SK-N-SH treated with all-trans-retinoic acid at 6 μM for 48 hours (cell line): ENCODE measurements at regions not wholly inside any gene's neighbourhood (a gene's known extent, or its start where the extent isn't known, plus 50 kb on each side); places are given as distances from the start of the nearest gene placed in this dataset.
A peak's percentile ranks its signal among the peaks of the same experiment; 100 is the strongest.

ENCODE experiments used
- ATAC-seq: fragments of 200-7000 bp; cut with Tn5 transposase; 3 replicates; pipeline ENCODE4 v1.9.1; 2020; ENCODE audit warnings: mild to moderate bottlenecking, moderate library complexity
- ARNTL ChIP-seq: fragments of 450-650 bp; formaldehyde crosslinking; IDR thresholded peaks from 2 replicates; pipeline ENCODE4 v1.5.0; 2020; ENCODE audit warnings: low read depth, mild to moderate bottlenecking, moderate library complexity, borderline replicate concordance
- BACH2 ChIP-seq: fragments of 250-450 bp; sonication (Bioruptor Pico); IDR thresholded peaks from 2 replicates; pipeline ENCODE4 v1.9.0; 2021; ENCODE audit warnings: mild to moderate bottlenecking, borderline replicate concordance
- CREB5 ChIP-seq: fragments of 250-450 bp; sonication (Bioruptor Pico); IDR thresholded peaks from 2 replicates; pipeline ENCODE4 v1.5.1; 2020; ENCODE audit warnings: low read depth, mild to moderate bottlenecking, moderate library complexity
- CSDC2 ChIP-seq: fragments of 250-450 bp; sonication (Bioruptor Pico); IDR thresholded peaks from 2 replicates; pipeline ENCODE4 v1.5.0; 2020; ENCODE audit warnings: mild to moderate bottlenecking, moderate library complexity
- ESRRG ChIP-seq: fragments of 250-450 bp; sonication (Bioruptor Pico); IDR thresholded peaks from 2 replicates; pipeline ENCODE4 v1.6.1; 2021; ENCODE audit warnings: mild to moderate bottlenecking
- GLIS3 ChIP-seq: fragments of 250-450 bp; sonication (Bioruptor Pico); IDR thresholded peaks from 2 replicates; pipeline ENCODE4 v1.5.0; 2020; ENCODE audit warnings: mild to moderate bottlenecking, moderate library complexity
- ISL1 ChIP-seq: fragments of 250-450 bp; sonication (Bioruptor Pico); IDR thresholded peaks from 2 replicates; pipeline ENCODE4 v2.1.2; 2022; ENCODE audit warnings: mild to moderate bottlenecking, moderate library complexity
- OSR1 ChIP-seq: fragments of 250-450 bp; sonication (Bioruptor Pico); IDR thresholded peaks from 2 replicates; pipeline ENCODE4 v1.8.0; 2022; ENCODE audit warnings: moderate library complexity, mild to moderate bottlenecking, inconsistent platforms
- PPARA ChIP-seq: fragments of 250-450 bp; sonication (Bioruptor Pico); IDR thresholded peaks from 2 replicates; pipeline ENCODE4 v1.5.0; 2020; ENCODE audit warnings: mild to moderate bottlenecking, borderline replicate concordance
- RARB ChIP-seq: fragments of 250-450 bp; sonication (Bioruptor Pico); IDR thresholded peaks from 2 replicates; pipeline ENCODE4 v1.8.0; 2021; ENCODE audit warnings: mild to moderate bottlenecking, moderate library complexity
- SNAI2 ChIP-seq: fragments of 250-450 bp; sonication (Bioruptor Pico); IDR thresholded peaks from 2 replicates; pipeline ENCODE4 v1.5.0; 2020; ENCODE audit warnings: mild to moderate bottlenecking, moderate library complexity
- TCF4 ChIP-seq: fragments of 250-450 bp; sonication (Bioruptor Pico); IDR thresholded peaks from 2 replicates; pipeline ENCODE4 v1.8.0; 2021; ENCODE audit warnings: mild to moderate bottlenecking, moderate library complexity, borderline replicate concordance
- TOX ChIP-seq: fragments of 250-450 bp; sonication (Bioruptor Pico); IDR thresholded peaks from 2 replicates; pipeline ENCODE4 v1.8.0; 2021; ENCODE audit warnings: mild to moderate bottlenecking, moderate library complexity, borderline replicate concordance
- ZC3H10 ChIP-seq: fragments of 250-450 bp; sonication (Bioruptor Pico); IDR thresholded peaks from 2 replicates; pipeline ENCODE4 v1.5.1; 2021; ENCODE audit warnings: mild to moderate bottlenecking, moderate library complexity
- ZNF565 ChIP-seq: fragments of 450-650 bp; formaldehyde crosslinking; conservative IDR thresholded peaks from 2 replicates; pipeline ENCODE4 v1.5.0; 2020; ENCODE audit warnings: low read depth, mild to moderate bottlenecking, moderate library complexity
- ZNF70 ChIP-seq: fragments of 450-650 bp; formaldehyde crosslinking; IDR thresholded peaks from 2 replicates; pipeline ENCODE4 v1.5.0; 2020; ENCODE audit warnings: mild to moderate bottlenecking, moderate library complexity
- ZNF8 ChIP-seq: fragments of 450-650 bp; formaldehyde crosslinking; IDR thresholded peaks from 2 replicates; pipeline ENCODE4 v1.5.0; 2020; ENCODE audit warnings: mild to moderate bottlenecking, moderate library complexity
- TF ChIP-seq, protein P1 (sequence below): fragments of 250-450 bp; sonication (Bioruptor Pico); IDR thresholded peaks from 2 replicates; pipeline ENCODE4 v1.5.0; 2020; ENCODE audit warnings: mild to moderate bottlenecking, moderate library complexity

DNA sequence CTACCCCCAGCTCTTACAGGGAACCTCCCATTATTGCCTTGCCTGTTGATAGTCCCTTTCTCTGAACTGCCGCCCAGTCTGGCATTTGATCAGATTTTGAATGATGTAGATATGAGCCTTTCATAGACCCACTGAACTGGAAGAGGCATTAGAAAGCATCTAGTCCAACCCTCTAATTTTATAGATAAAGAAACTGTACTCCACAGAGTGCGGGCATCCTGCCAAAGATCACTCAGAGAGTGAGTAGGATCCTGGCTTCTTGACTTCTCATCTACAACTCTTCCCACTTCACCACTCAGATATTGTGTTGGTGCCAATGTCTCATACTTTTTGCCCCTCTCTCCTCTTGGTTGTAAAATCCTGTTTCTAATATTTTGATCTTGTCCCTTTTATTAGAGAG, 179.2 kb upstream of the BMP2 start (continued):
- TF ChIP-seq ZNF8 (no peak), TOX (CRISPR knock-in tag) (no peak), PPARA (CRISPR knock-in tag) (no peak), ISL1 (no peak), ARNTL (CRISPR knock-in tag) (no peak), CSDC2 (CRISPR knock-in tag) (no peak), ZNF70 (CRISPR knock-in tag) (no peak), SNAI2 (CRISPR knock-in tag) (no peak)
- TF ChIP-seq, protein P1, sequence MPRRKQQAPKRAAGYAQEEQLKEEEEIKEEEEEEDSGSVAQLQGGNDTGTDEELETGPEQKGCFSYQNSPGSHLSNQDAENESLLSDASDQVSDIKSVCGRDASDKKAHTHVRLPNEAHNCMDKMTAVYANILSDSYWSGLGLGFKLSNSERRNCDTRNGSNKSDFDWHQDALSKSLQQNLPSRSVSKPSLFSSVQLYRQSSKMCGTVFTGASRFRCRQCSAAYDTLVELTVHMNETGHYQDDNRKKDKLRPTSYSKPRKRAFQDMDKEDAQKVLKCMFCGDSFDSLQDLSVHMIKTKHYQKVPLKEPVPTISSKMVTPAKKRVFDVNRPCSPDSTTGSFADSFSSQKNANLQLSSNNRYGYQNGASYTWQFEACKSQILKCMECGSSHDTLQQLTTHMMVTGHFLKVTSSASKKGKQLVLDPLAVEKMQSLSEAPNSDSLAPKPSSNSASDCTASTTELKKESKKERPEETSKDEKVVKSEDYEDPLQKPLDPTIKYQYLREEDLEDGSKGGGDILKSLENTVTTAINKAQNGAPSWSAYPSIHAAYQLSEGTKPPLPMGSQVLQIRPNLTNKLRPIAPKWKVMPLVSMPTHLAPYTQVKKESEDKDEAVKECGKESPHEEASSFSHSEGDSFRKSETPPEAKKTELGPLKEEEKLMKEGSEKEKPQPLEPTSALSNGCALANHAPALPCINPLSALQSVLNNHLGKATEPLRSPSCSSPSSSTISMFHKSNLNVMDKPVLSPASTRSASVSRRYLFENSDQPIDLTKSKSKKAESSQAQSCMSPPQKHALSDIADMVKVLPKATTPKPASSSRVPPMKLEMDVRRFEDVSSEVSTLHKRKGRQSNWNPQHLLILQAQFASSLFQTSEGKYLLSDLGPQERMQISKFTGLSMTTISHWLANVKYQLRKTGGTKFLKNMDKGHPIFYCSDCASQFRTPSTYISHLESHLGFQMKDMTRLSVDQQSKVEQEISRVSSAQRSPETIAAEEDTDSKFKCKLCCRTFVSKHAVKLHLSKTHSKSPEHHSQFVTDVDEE (CRISPR knock-in tag) = no peak

DNA sequence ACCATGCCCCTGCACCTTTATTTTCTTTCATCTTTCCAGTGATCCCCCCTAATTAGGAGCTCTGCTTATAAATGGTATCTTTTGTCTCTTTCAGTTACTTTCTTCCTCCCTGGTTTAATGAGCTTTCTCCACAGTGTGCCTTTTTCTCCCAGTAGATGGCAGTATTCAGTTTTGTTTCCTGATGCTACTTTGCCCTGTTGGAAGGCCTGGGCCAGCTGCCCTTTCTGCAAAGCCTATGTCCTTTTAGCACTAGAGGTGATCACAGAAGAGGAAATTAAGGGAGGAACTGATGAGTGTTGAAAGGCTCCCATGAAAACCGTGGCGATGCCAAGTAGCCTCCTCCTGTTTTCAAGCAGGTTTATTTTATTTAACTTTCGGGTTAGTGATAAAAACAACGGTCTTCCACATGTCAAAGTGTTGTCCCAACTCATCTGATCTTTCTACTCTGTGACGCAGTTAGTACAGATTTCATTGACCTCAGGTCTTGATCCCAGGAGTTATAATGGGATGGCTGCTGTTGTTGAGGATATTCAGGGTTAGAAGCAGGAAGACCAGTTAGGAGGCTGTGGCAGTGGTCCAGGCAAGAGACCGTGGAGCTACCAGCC, 184.2 kb upstream of the BMP2 start:
- TF ChIP-seq ARNTL (CRISPR knock-in tag) = no peak
- TF ChIP-seq ISL1 = no peak
- no peak for TF ChIP-seq GLIS3 (CRISPR knock-in tag)
- TF ChIP-seq, all 23 proteins: peak for 0
- ATAC-seq = peak; percentile 63; the same call in 2 of the 3 replicates

DNA sequence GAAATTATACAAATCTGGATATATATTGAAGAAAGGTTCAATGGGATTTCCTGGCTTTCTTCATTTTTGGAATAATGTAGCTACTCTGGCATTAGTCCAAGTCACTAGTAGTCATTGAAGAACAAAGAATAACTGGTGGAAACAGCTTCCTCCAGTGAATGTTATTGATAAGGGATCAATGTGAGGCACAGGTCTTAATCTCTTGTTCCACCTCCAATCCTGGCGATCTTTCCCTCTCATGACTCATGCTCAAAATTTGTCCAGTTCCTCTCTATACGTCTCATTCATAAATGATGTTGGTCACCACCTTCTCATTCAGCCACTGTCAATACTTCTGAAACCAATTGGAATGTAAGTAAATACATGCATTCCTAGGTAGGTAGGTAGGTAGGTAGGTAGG, 185.0 kb upstream of the BMP2 start:
- TF ChIP-seq ZNF70 (CRISPR knock-in tag) (no peak), CSDC2 (CRISPR knock-in tag) (no peak), TOX (CRISPR knock-in tag) (no peak), TCF4 (CRISPR knock-in tag) (no peak), ARNTL (CRISPR knock-in tag) (no peak), ISL1 (no peak)
- TF ChIP-seq, protein P1 (CRISPR knock-in tag) = no peak
- no peak for ATAC-seq

GRCh38 chr20:6580486-6580885, 187.0 kb upstream of the BMP2 start:
- TF ChIP-seq ZNF565 (no peak), BACH2 (CRISPR knock-in tag) (no peak), CSDC2 (CRISPR knock-in tag) (no peak)
- ATAC-seq = no peak

DNA sequence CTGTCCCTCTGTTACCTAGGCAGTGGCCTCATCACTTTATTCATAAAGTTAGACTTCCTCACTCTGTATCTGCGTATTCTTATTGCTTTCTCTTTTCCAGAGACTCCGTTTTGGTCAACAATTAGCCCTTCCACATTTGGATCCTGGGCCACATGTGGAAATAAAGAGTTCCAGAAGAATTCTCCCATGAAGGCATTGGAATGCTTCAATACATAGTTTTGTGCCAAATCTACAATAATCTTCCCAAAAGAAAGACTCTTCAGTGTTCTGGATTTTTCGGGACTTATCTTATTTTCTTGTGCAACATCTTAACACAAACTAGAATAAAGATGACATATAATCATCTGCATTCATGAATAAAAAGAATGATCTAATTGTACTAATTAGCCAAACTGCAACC, 187.7 kb upstream of the BMP2 start:
- no peak for ATAC-seq
- no peak for TF ChIP-seq OSR1 (CRISPR knock-in tag)
- no peak for TF ChIP-seq ZNF565
- TF ChIP-seq, protein P1 (CRISPR knock-in tag) = no peak
- no peak for TF ChIP-seq GLIS3 (CRISPR knock-in tag)
- no peak for TF ChIP-seq ISL1
- no peak for TF ChIP-seq TOX (CRISPR knock-in tag)
- TF ChIP-seq ESRRG (CRISPR knock-in tag) = no peak
- no peak for TF ChIP-seq ZC3H10
- no peak for TF ChIP-seq BACH2 (CRISPR knock-in tag)
- no peak for TF ChIP-seq PPARA (CRISPR knock-in tag)
- no peak for TF ChIP-seq RARB (CRISPR knock-in tag)
- TF ChIP-seq CREB5 = no peak
